Cardiac muscle cell (in vitro differentiated cells and primary cell): ENCODE measurements at regions not wholly inside any gene's neighbourhood (a gene's known extent, or its start where the extent isn't known, plus 50 kb on each side); places are given as distances from the start of the nearest gene placed in this dataset.

Source experiments
- DNase-seq, 2 donors: peaks; one replicate each; pipeline versions ENCODE4 v3.0.0 to v3.0.0-alpha.2; 2010 to 2017; ENCODE audit warnings: low read depth in 1 of 2, low spot score in 1 of 2
- H3K27ac ChIP-seq: fragments of 200-600 bp; sonication (generic); 2 replicates; pipeline ENCODE4 v1.5.1; 2016
- H3K27me3 ChIP-seq: fragments of 200-600 bp; sonication (generic); 2 replicates; pipeline ENCODE4 v1.6.0; 2016; ENCODE audit warnings: control low read depth
- H3K36me3 ChIP-seq: fragments of 200-600 bp; sonication (generic); 2 replicates; pipeline ENCODE4 v1.5.1; 2016; ENCODE audit warnings: control low read depth
- H3K4me1 ChIP-seq: fragments of 200-600 bp; sonication (generic); 2 replicates; pipeline ENCODE4 v1.8.1; 2017; ENCODE audit warnings: low read depth, mild to moderate bottlenecking, mixed run types
- H3K4me3 ChIP-seq: fragments of 200-600 bp; sonication (generic); 2 replicates; pipeline ENCODE4 v1.5.1; 2016; ENCODE audit warnings: mild to moderate bottlenecking
- H3K9me3 ChIP-seq: fragments of 200-600 bp; sonication (generic); 2 replicates; pipeline ENCODE4 v1.5.1; 2017; ENCODE audit warnings: low read depth, mild to moderate bottlenecking, control low read depth
- CTCF ChIP-seq: IDR thresholded peaks from 2 replicates; pipeline ENCODE4 v1.5.1; 2012; ENCODE audit warnings: low read depth, mild to moderate bottlenecking, low read length

DNA sequence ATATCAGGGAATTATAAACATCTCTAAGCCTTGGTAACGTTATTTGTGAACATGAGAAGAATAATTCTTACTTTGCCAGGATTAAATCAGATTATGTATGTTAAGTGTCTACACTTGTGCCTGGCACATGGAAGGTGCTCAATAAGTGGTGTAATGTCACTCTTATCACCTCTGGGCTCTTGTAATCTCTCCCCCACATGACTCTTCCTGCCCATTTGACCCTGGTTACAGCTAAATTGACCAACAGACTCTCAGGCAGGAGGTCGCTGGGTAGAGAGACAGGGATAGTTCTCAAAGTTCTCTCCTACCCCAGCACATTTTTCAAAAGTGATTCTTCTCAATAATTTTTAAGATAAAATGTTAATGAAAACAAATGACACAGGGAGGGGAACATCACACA is 137.8 kb upstream of the FRMD6 start:
- DNase-seq, result no peak
- Histone ChIP-seq H3K9me3 (no peaks in the 10 kb centered on the region), H3K27me3 (no peaks in the 10 kb centered on the region), H3K4me3 (no peak overlapping the region), H3K36me3 (no peaks in the 10 kb centered on the region), H3K27ac (no peak overlapping the region), H3K4me1 (no peaks in the 10 kb centered on the region)
- TF ChIP-seq CTCF, result no peak

DNA sequence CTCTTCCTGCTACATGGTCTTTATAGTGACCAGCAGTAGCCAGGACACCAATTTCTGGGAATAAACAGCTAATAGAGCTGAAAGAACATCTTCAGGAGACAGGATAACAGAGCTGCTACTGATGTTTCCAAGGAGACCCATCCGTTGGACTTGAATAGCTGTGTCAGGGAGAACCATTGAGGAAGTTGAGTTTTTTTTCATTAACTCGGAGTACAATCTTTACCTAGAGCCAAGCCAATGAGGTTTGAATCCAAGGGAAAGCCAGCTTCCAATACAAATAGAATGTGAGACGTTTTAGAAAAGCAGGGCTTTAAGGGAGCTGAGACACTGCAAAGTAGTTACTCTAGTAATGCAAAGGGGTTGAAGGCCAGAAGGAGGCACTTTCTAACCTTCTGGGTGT is 136.1 kb upstream of the FRMD6 start:
- no peaks in the 10 kb centered on the region for H3K9me3 ChIP-seq
- TF ChIP-seq CTCF, result no peak
- H3K27ac ChIP-seq, result no peak overlapping the region
- H3K36me3 ChIP-seq, result no peaks in the 10 kb centered on the region
- no peak for DNase-seq
- no peaks in the 10 kb centered on the region for H3K4me1 ChIP-seq
- H3K27me3 ChIP-seq, result no peaks in the 10 kb centered on the region
- H3K4me3 ChIP-seq, result no peak overlapping the region

DNA sequence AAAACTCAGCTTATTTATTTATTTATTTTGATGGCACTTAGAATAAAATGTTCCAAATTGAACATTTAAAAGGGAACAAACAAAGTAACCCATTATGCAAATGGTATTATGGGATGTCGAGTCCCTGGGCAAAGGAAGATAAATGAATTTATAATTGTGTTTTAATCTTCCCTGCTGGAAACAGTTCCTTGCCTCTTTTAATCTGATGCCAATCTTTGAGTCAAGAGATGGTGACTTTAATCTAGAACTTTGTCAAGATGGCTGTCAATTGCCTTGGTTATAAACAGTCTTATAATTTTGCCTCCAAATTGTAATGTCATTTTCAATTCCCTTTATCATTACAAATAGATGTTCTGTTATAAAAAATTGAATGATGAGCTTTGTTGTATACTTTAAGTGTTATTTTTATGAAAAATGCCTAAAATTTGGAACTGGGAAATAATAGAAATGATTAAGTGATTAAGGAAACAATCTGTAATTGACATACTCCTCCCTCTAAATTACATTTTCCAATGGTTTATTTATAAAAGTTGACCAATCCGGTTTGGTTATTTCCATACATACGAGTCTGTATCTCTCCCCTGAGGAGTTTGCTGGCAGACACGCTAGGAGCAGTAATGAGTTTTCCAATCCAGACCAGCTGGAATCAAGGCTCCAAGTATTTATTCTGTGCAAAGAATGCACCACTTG is 134.9 kb upstream of the FRMD6 start:
- Histone ChIP-seq H3K9me3 (no peaks in the 10 kb centered on the region), H3K27ac (no peak overlapping the region), H3K4me3 (no peak overlapping the region), H3K4me1 (no peaks in the 10 kb centered on the region), H3K36me3 (no peaks in the 10 kb centered on the region), H3K27me3 (no peaks in the 10 kb centered on the region)
- no peak for TF ChIP-seq CTCF
- no peak for DNase-seq

GRCh38 chr14:51518280-51518679 is 133.4 kb upstream of the FRMD6 start:
- H3K4me1 ChIP-seq, result no peaks in the 10 kb centered on the region
- H3K27me3 ChIP-seq, result no peaks in the 10 kb centered on the region
- DNase-seq, result no peak
- no peaks in the 10 kb centered on the region for H3K9me3 ChIP-seq
- TF ChIP-seq CTCF, result no peak
- H3K36me3 ChIP-seq, result no peaks in the 10 kb centered on the region
- H3K27ac ChIP-seq, result no peak overlapping the region
- H3K4me3 ChIP-seq, result no peak overlapping the region

DNA sequence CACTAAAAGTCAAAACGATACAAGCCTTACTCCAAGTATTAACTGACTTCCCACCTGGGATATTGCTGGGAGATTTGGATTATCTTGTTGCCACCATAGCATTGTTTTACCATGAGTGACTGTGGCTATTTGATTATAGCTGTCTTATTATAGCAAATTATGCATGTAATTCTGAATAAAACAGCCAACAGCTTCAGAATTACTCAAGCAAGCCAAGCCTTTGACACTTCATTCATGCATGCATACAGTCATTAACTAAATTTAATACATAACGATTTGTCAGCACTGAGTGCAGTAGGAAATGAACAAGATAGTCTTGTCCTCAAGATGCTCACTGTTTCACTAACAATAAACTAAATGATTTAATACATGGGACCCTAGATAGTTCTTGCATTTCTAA is 133.0 kb upstream of the FRMD6 start:
- Histone ChIP-seq H3K36me3 (no peaks in the 10 kb centered on the region), H3K4me1 (no peaks in the 10 kb centered on the region), H3K27ac (no peak overlapping the region), H3K9me3 (no peaks in the 10 kb centered on the region), H3K27me3 (no peaks in the 10 kb centered on the region), H3K4me3 (no peak overlapping the region)
- DNase-seq, result no peak
- TF ChIP-seq CTCF, result no peak

DNA sequence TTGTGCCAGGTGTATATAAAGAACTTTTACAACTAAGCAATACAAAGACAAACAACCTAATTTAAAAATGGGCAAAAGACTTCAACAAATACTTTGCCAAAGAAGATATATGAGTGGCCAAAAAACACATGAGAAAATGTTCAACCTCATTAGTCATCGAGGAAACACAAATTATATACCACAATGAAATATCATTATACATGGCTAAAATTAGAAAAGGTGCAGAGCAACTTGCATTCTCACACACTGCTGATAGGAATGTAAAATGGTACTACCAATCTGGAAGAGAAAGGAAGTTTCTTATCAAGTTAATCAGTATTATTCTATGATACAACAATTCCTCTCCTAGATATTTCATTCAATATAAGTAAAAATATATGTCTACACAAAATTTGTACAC is 131.6 kb upstream of the FRMD6 start:
- no peak for TF ChIP-seq CTCF
- Histone ChIP-seq H3K27me3 (no peaks in the 10 kb centered on the region), H3K9me3 (no peaks in the 10 kb centered on the region), H3K4me1 (no peaks in the 10 kb centered on the region), H3K36me3 (no peaks in the 10 kb centered on the region), H3K27ac (no peak overlapping the region), H3K4me3 (no peak overlapping the region)
- no peak for DNase-seq
